ENCODE measurements at regions not wholly inside any gene's neighbourhood (a gene's known extent, or its start where the extent isn't known, plus 50 kb on each side); places are given as distances from the start of the nearest gene placed in this dataset.

GRCh38 chr12:124388679-124389137 is 93.8 kb downstream of the RFLNA start:
- TF ChIP-seq CTCF (conservative IDR thresholded peaks at IDR 0.05; ENCODE audit: low read depth, low read length) = no peak
- TF ChIP-seq POLR2A (IDR thresholded peaks at IDR 0.05; ENCODE audit: low read depth, low read length) = peak; percentile 94
- TF ChIP-seq CEBPB (IDR thresholded peaks at IDR 0.05; ENCODE audit: low read depth, low read length) = no peak
- TF ChIP-seq USF2 (IDR thresholded peaks at IDR 0.05; ENCODE audit: low read depth, low read length) = no peak
- no peak for TF ChIP-seq FOS (IDR thresholded peaks at IDR 0.05; ENCODE audit: low read depth, low read length)
- peak; percentile 9; the same call in 1 of the 2 replicates for TF ChIP-seq RAD21 (IDR thresholded peaks at IDR 0.05; ENCODE audit: low read length)
- no peak for TF ChIP-seq RCOR1 (IDR thresholded peaks at IDR 0.05; ENCODE audit: insufficient replicate concordance, low read length)
- TF ChIP-seq SMC3 (IDR thresholded peaks at IDR 0.05; ENCODE audit: low read depth, low read length) = no peak
- TF ChIP-seq RFX5 (IDR thresholded peaks at IDR 0.05; ENCODE audit: low read depth, low read length) = no peak
- no peak for TF ChIP-seq BHLHE40 (IDR thresholded peaks at IDR 0.05; ENCODE audit: low read depth, low read length)
- TF ChIP-seq MXI1 (IDR thresholded peaks at IDR 0.05; ENCODE audit: borderline replicate concordance, low read depth, low read length) = 0 out of 2 replicates have a peak, but pooled peaks have one; percentile 6

Data from IMR-90 (cell line).